ENCODE measurements at regions not wholly inside any gene's neighbourhood (a gene's known extent, or its start where the extent isn't known, plus 50 kb on each side); places are given as distances from the start of the nearest gene placed in this dataset.

DNA sequence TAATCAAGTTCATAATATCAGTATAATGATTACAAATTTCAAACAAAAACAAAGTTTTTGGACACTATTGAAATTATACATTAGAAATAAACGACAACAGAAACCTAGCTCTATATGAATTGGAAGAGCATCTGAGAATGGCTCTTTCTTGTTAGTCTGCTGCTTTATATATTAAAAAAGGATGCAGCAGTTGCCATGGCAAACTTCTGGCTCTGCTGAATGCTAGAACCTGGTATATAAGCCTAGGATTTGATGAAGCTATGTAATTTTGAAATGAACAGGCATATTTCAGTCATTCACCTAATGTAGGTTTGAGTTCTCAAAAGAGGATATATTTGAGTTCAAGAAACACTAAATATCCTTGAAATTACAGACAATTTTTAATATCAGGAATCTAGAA, 252.7 kb upstream of the KCNMB2 start:
- POLR2A ChIA-PET (ENCODE audit: partially characterized antibody) = no interaction called here
- no peak overlapping the region for H3K18ac ChIP-seq (ENCODE audit: extremely low read depth, low read length)
- no peak overlapping the region for H4K91ac ChIP-seq (replicated peaks; ENCODE audit: insufficient read length, low read length)
- no peak overlapping the region for H4K5ac ChIP-seq (ENCODE audit: insufficient read length, low read depth, low read length)
- no peak overlapping the region for H3K27ac ChIP-seq (ENCODE audit: low read depth, low read length)
- WGBS, 2 experiments (ENCODE audit: extremely low coverage in 1 of 2, insufficient coverage in 1 of 2, insufficient read length in 1 of 2, insufficient replicate concordance in 2 of 2, low coverage in 1 of 2, low lambda C conversion rate in 2 of 2, missing lambda C conversion rate in 1 of 2) = 95% methylated on average over 1 of the region's 1 CpG; no CpG with 5 or more reads in 1 of the 2 experiments
- H2BK120ac ChIP-seq (replicated peaks; ENCODE audit: low read depth, low read length) = no peak overlapping the region
- H2BK5ac ChIP-seq (ENCODE audit: low read depth, low read length) = no peak overlapping the region
- H3K4me2 ChIP-seq (ENCODE audit: insufficient read depth in 1 of 2, low read depth in 2 of 2, low read length in 2 of 2) = no peak overlapping the region
- no peak overlapping the region for H3K14ac ChIP-seq (ENCODE audit: insufficient read length)
- no peak overlapping the region for H2BK15ac ChIP-seq (ENCODE audit: low read length)
- H3K9ac ChIP-seq (replicated peaks in 1 of 4; ENCODE audit: extremely low read depth in 1 of 4, low read depth in 3 of 4, low read length in 3 of 4) = no peak overlapping the region
- FAIRE-seq (no peak), DNase-seq (ENCODE audit: low read depth in 1 of 2, low spot score in 2 of 2) (no peak)
- H3K27me3 ChIP-seq (replicated peaks in 1 of 4; ENCODE audit: control insufficient read depth in 3 of 4, extremely low read depth in 1 of 4, insufficient read depth in 3 of 4, low read length in 3 of 4) = no peaks in the 10 kb centered on the region
- H3K56ac ChIP-seq (replicated peaks; ENCODE audit: insufficient read length, low read depth, low read length) = no peak overlapping the region
- H3K36me3 ChIP-seq (ENCODE audit: control insufficient read depth in 2 of 4, insufficient read depth in 4 of 4, low read length in 3 of 4) = no peaks in the 10 kb centered on the region
- H3K23me2 ChIP-seq (ENCODE audit: low read depth, low read length) = no peaks in the 10 kb centered on the region
- no peak overlapping the region for H2BK12ac ChIP-seq (ENCODE audit: low read depth, low read length)
- H3K4ac ChIP-seq (replicated peaks; ENCODE audit: insufficient read length, low read depth, low read length) = no peak overlapping the region
- H3K4me1 ChIP-seq (replicated peaks in 1 of 4; ENCODE audit: control insufficient read depth in 3 of 4, insufficient read depth in 4 of 4, low read length in 3 of 4) = peaks cover 0 to 3% (median 0%) of the 10 kb centered on the region in 4 experiments; a peak in 1 of 7 replicates
- H3K9me3 ChIP-seq (ENCODE audit: insufficient read depth in 2 of 2, low read depth in 1 of 2, low read length in 1 of 2) = 0 out of 4 replicates have a peak, but pooled peaks cover 0 to 5% of the 10 kb centered on the region in 2 experiments
- no peak overlapping the region for H2BK20ac ChIP-seq (ENCODE audit: low read length)
- no peak overlapping the region for H3K4me3 ChIP-seq (ENCODE audit: extremely low read depth in 1 of 4, insufficient read depth in 2 of 4, low read depth in 3 of 4, low read length in 4 of 4)
- H4K8ac ChIP-seq (ENCODE audit: extremely low read depth, insufficient read depth, low read length) = no peak overlapping the region
- H4K20me1 ChIP-seq (replicated peaks in 1 of 2; ENCODE audit: control insufficient read depth in 1 of 2, insufficient read depth in 2 of 2, low read length in 2 of 2) = no peaks in the 10 kb centered on the region
- H3K23ac ChIP-seq (ENCODE audit: insufficient read length) = no peak overlapping the region
- TF ChIP-seq, protein P1, sequence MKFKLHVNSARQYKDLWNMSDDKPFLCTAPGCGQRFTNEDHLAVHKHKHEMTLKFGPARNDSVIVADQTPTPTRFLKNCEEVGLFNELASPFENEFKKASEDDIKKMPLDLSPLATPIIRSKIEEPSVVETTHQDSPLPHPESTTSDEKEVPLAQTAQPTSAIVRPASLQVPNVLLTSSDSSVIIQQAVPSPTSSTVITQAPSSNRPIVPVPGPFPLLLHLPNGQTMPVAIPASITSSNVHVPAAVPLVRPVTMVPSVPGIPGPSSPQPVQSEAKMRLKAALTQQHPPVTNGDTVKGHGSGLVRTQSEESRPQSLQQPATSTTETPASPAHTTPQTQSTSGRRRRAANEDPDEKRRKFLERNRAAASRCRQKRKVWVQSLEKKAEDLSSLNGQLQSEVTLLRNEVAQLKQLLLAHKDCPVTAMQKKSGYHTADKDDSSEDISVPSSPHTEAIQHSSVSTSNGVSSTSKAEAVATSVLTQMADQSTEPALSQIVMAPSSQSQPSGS (IDR thresholded peaks at IDR 0.05; ENCODE audit: low read length) = no peak
- no peak for TF ChIP-seq SP1 (IDR thresholded peaks at IDR 0.05; ENCODE audit: low read depth, low read length)
- no peak for TF ChIP-seq SIN3A (conservative IDR thresholded peaks at IDR 0.05 in 1 of 2, IDR thresholded peaks at IDR 0.05 in 1 of 2; ENCODE audit: low read depth in 1 of 2, low read length in 2 of 2)
- TF ChIP-seq EGR1 (IDR thresholded peaks at IDR 0.05; ENCODE audit: borderline replicate concordance, low read depth, low read length) = no peak
- TF ChIP-seq HDAC2 (IDR thresholded peaks at IDR 0.05; ENCODE audit: borderline replicate concordance in 1 of 2, low read depth in 2 of 2, low read length in 2 of 2) = no peak
- no peaks in the 10 kb centered on the region for H3K79me2 ChIP-seq (ENCODE audit: control insufficient read depth in 1 of 2, insufficient read depth in 2 of 2, low read length in 2 of 2)
- H3K79me1 ChIP-seq (ENCODE audit: low read depth, low read length) = no peaks in the 10 kb centered on the region
- no peak overlapping the region for H2AK5ac ChIP-seq (ENCODE audit: low read depth, low read length)
- CTCF ChIA-PET (ENCODE audit: partially characterized antibody) = no interaction called here
- no peak overlapping the region for H2AFZ ChIP-seq (ENCODE audit: low read length)
